ENCODE measurements at regions not wholly inside any gene's neighbourhood (a gene's known extent, or its start where the extent isn't known, plus 50 kb on each side); places are given as distances from the start of the nearest gene placed in this dataset.

- no peak for TF ChIP-seq CTCF (IDR thresholded peaks at IDR 0.05)
- TF ChIP-seq POLR2AphosphoS5 (IDR thresholded peaks at IDR 0.05; ENCODE audit: low read depth, low read length) = no peak
These were observed 508.0 kb downstream of the FGF9 start for GRCh38 chr13:22178878-22179277.
